ENCODE measurements at regions not wholly inside any gene's neighbourhood (a gene's known extent, or its start where the extent isn't known, plus 50 kb on each side); places are given as distances from the start of the nearest gene placed in this dataset.

DNA sequence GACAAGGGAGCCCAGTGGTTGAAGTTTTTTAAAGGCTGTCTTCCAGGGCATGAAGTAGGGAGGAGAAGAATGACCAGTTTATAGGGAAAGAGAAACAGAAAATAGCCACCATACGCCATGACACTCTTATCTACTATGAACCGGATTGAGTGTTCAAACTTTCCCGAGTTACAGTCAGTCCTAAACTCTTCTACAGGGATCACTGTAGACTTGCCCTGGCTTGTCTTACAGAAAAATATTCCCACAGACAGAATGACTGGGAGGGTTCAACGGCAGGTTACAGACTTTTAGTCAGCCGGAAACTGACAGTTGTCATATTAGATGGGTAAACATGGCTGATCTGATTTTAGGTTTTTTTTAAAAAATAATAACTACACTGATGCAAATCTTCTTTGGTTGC, 662.5 kb upstream of the SOX9 start:
- DNase-seq (ENCODE audit: low read depth), result peak; percentile 96

DNA sequence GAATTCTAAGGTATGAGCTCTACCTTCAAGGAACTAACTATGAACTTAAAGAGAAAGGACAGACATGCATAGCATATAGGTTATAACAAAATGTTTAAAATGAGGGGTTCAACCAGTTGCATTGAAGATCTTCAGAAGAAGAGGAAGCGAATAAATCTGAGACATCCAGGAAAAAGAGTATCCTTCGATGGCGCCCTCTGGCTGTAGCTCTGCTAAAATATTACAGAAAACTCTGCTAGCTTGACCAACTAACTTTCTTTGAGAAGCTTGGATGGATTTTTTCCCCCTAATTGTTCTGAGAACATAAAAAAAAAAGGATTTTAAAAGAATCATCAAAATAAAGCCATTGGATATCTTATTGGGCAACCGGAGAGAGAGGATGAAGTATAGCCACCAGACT, 659.9 kb upstream of the SOX9 start:
- TF ChIP-seq, protein P1, sequence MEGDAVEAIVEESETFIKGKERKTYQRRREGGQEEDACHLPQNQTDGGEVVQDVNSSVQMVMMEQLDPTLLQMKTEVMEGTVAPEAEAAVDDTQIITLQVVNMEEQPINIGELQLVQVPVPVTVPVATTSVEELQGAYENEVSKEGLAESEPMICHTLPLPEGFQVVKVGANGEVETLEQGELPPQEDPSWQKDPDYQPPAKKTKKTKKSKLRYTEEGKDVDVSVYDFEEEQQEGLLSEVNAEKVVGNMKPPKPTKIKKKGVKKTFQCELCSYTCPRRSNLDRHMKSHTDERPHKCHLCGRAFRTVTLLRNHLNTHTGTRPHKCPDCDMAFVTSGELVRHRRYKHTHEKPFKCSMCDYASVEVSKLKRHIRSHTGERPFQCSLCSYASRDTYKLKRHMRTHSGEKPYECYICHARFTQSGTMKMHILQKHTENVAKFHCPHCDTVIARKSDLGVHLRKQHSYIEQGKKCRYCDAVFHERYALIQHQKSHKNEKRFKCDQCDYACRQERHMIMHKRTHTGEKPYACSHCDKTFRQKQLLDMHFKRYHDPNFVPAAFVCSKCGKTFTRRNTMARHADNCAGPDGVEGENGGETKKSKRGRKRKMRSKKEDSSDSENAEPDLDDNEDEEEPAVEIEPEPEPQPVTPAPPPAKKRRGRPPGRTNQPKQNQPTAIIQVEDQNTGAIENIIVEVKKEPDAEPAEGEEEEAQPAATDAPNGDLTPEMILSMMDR (IDR thresholded peaks at IDR 0.05; ENCODE audit: insufficient read depth, low read depth, low read length, missing control alignments), result peak; percentile 51
- DNase-seq (ENCODE audit: low read depth), result peak; percentile 49
- H3K4me3 ChIP-seq (ENCODE audit: low read length), result no peak overlapping the region

More for the DNA sequence above, 662.5 kb upstream of the SOX9 start:
- no peak overlapping the region for H3K4me3 ChIP-seq (ENCODE audit: low read length)
- TF ChIP-seq, protein P1 (IDR thresholded peaks at IDR 0.05; ENCODE audit: insufficient read depth, low read depth, low read length, missing control alignments), result no peak

DNA sequence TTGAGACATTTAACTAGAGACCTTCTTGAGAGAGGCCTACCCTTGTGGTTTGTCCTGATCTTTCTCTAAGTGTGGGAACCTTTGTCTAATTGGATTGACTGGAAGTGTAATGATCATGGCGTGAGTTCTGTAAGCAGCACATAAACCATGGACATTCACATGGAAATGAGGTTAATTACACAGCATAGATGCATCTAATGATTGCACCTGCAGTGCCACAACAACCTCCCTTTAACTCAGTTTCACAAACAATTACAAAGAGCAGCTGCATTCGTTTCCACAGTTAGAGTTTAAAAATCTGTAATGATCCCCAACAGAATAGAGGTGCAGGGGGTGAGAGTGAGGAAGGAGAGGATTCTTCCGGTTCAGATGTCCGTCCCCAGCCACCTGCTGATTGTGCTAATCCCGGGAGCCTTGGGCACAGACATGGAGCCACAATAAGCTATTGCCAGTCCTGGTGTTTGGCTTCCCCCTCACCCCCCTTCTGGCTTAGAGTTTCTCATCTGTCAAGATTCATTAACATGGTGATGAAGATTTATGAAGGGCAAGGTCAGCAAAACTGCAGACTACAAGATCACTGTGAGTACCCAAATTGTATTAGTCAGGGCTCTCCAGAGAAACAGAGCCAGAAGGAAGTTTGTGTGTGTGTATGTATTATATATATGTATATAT, 659.2 kb upstream of the SOX9 start:
- TF ChIP-seq, protein P1 (IDR thresholded peaks at IDR 0.05; ENCODE audit: insufficient read depth, low read depth, low read length, missing control alignments), result no peak
- DNase-seq (ENCODE audit: low read depth), result no peak
- no peak overlapping the region for H3K4me3 ChIP-seq (ENCODE audit: low read length)

DNA sequence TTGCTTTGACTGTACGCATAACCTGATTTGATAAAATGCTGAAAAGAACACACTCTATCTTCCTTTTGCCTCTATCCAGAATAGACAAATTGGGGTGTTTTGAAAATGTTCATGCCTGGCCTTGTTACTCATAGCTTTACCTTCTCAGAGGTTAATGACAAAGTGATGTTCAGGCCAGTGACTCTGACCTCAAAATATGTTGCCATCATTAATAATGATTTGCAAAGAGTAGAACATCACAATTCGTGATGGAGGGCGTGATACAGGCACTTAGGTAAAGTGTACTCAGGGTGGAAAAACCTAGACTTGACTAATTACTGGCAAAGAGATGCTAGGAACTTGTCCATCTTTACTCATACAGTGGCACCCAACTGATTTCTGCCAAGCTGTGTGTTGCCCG, 656.6 kb upstream of the SOX9 start:
- peak; percentile 44 for DNase-seq (ENCODE audit: low read depth)
- H3K4me3 ChIP-seq (ENCODE audit: low read length), result no peak overlapping the region
- TF ChIP-seq, protein P1 (IDR thresholded peaks at IDR 0.05; ENCODE audit: insufficient read depth, low read depth, low read length, missing control alignments), result no peak

DNA sequence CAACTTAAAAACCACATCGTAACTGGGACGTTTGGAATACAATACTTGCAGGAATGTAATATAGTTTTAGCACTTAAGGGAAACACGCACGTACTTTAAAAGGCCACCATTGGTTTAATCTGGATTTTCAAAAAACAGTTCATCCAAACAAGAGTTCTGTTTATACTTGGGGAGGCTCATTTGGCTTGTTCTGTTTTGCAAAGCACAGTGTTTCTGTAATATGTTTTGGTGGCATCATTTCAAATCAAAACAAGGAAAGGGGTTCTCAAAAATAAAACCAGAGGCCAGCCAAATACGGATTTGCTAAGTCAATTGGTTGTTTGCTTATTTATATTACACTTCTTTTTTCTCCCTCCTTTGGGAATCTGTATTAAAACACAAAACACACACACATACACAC, 656.1 kb upstream of the SOX9 start:
- H3K4me3 ChIP-seq (ENCODE audit: low read length), result no peak overlapping the region
- TF ChIP-seq, protein P1 (IDR thresholded peaks at IDR 0.05; ENCODE audit: insufficient read depth, low read depth, low read length, missing control alignments), result no peak
- no peak for DNase-seq (ENCODE audit: low read depth)

DNA sequence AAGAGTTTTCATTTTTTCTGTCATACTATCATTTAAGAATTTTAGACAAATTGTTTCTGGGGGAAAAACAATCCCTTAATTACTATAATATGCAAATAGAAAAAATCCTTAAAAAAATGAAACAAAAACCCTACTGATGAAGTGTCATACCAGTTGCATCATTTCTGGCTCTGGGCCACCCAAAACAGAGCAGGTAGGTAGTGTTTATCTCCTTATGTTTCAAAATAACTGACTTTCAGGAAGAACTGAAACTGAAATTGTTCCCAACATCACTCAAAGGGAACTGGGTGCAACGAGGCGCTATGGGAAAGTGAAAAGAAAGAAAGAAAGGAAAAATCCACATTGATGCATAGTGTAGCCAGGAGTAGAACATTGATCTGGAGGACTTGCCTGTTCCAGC, 653.1 kb upstream of the SOX9 start:
- peak; percentile 64 for DNase-seq (ENCODE audit: low read depth)
- no peak overlapping the region for H3K4me3 ChIP-seq (ENCODE audit: low read length)
- TF ChIP-seq, protein P1 (IDR thresholded peaks at IDR 0.05; ENCODE audit: insufficient read depth, low read depth, low read length, missing control alignments), result no peak

DNA sequence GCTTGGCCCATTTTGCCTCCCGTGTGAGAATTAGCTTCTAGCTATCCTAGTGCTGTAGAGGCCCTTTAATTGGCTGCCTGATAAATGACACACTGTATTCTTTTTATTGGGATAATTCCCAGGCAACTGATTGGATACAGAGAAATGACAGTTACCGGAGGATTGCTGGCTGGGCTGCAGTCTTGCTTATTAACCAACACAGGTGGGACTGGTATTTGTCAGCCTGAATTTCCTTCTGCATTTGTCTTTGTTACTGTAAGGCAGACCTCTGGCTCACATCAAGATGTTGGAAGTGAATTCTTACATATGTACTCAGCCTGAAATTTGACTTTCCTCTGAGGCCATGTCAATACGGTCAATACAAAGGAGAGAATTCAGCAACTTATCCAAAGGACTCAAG, 650.8 kb upstream of the SOX9 start:
- no peak for DNase-seq (ENCODE audit: low read depth)
- H3K4me3 ChIP-seq (ENCODE audit: low read length), result no peak overlapping the region
- TF ChIP-seq, protein P1 (IDR thresholded peaks at IDR 0.05; ENCODE audit: insufficient read depth, low read depth, low read length, missing control alignments), result no peak
